ENCODE measurements at regions not wholly inside any gene's neighbourhood (a gene's known extent, or its start where the extent isn't known, plus 50 kb on each side); places are given as distances from the start of the nearest gene placed in this dataset.

DNA sequence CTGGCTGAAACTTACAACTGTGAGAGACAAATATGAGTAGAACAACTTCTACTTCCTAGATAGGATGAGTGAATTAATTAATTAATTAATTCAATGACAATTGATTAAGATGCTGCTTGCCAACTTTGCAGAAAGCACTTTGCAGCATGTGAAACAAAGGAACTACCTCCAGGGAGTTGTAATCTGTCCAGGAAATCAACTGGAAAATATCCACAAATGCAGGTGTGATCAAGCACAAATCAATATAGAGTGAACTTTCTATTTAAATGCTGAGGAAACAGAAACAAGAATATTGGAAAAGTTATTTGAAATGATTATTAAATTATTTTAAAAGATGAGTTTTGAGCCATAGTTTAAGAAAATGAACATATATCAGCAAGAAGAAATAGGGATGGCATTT, 163.9 kb upstream of the ARID2 start:
- Histone ChIP-seq H3K36me3 (ENCODE audit: control insufficient read depth in 2 of 3, insufficient read depth in 3 of 3, low read length in 3 of 3) (no peaks in the 10 kb centered on the region), H3K4me1 (ENCODE audit: control insufficient read depth in 2 of 3, insufficient read depth in 2 of 3, low read depth in 1 of 3, low read length in 3 of 3) (no peaks in the 10 kb centered on the region), H3K27me3 (ENCODE audit: control insufficient read depth, insufficient read depth, low read length) (no peaks in the 10 kb centered on the region), H3K9me3 (ENCODE audit: control insufficient read depth in 2 of 3, insufficient read depth in 1 of 3, low read length in 3 of 3) (no peaks in the 10 kb centered on the region), H3K4me3 (ENCODE audit: low read length in 3 of 3) (no peak overlapping the region), H3K9ac (ENCODE audit: low read length in 3 of 3) (no peak overlapping the region), H3K27ac (ENCODE audit: low read depth in 2 of 2, low read length in 2 of 2) (no peak overlapping the region)
- no peak for FAIRE-seq
- no peak for TF ChIP-seq CTCF (IDR thresholded peaks at IDR 0.05; ENCODE audit: borderline replicate concordance, extremely low read depth, insufficient read depth)
- DNase-seq, result no peak
- intact Hi-C loops (cut with DNase I), result no loop called here

DNA sequence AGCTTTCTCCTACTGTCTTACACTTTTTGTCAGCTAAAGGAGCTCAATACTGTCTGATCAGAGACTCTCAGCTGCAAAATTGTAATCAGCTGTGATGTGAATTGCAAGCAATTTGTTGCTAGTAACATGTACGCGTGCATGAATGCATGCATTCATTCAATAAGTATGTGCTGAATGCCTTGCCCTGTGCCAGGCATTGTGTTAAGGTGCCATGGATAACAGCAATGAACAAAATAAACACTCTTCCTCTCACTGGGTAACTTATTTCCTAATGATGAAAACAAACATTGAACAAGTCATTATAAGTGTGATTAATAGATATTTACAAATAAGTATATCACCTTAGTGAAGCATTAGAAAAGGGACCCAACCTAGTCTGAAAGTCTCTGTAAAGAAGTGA, 163.2 kb upstream of the ARID2 start:
- Histone ChIP-seq H3K36me3 (ENCODE audit: control insufficient read depth in 2 of 3, insufficient read depth in 3 of 3, low read length in 3 of 3) (no peaks in the 10 kb centered on the region), H3K4me1 (ENCODE audit: control insufficient read depth in 2 of 3, insufficient read depth in 2 of 3, low read depth in 1 of 3, low read length in 3 of 3) (no peaks in the 10 kb centered on the region), H3K9ac (ENCODE audit: low read length in 3 of 3) (no peak overlapping the region), H3K9me3 (ENCODE audit: control insufficient read depth in 2 of 3, insufficient read depth in 1 of 3, low read length in 3 of 3) (no peaks in the 10 kb centered on the region), H3K27me3 (ENCODE audit: control insufficient read depth, insufficient read depth, low read length) (no peaks in the 10 kb centered on the region), H3K4me3 (ENCODE audit: low read length in 3 of 3) (no peak overlapping the region), H3K27ac (ENCODE audit: low read depth in 2 of 2, low read length in 2 of 2) (no peak overlapping the region)
- no peak for FAIRE-seq
- no peak for DNase-seq
- TF ChIP-seq CTCF (IDR thresholded peaks at IDR 0.05; ENCODE audit: borderline replicate concordance, extremely low read depth, insufficient read depth), result no peak
- intact Hi-C loops (cut with DNase I), result no loop called here

DNA sequence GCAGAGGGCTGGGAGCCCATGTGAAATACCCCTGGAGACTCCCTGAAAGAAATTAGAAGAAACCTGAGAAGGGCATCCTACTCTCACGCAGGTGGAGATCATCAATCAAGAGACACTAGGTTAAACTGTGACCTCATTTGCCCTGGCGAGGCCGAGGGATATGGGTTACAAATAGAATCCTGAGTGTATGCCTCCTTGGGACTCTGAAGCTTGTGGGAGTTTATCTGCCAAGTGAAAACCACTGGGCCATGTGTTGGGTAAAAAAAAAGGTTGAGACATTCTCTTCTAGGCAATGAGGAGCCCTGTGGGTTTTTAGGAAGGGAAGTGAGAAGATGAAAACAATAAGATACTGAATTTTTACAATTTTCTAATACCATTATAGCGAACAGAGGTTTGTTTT, 160.7 kb upstream of the ARID2 start:
- intact Hi-C loops (cut with DNase I), result no loop called here
- Histone ChIP-seq H3K4me1 (ENCODE audit: control insufficient read depth in 2 of 3, insufficient read depth in 2 of 3, low read depth in 1 of 3, low read length in 3 of 3) (no peaks in the 10 kb centered on the region), H3K27me3 (ENCODE audit: control insufficient read depth, insufficient read depth, low read length) (no peaks in the 10 kb centered on the region), H3K36me3 (ENCODE audit: control insufficient read depth in 2 of 3, insufficient read depth in 3 of 3, low read length in 3 of 3) (no peaks in the 10 kb centered on the region), H3K9me3 (ENCODE audit: control insufficient read depth in 2 of 3, insufficient read depth in 1 of 3, low read length in 3 of 3) (no peaks in the 10 kb centered on the region), H3K9ac (ENCODE audit: low read length in 3 of 3) (no peak overlapping the region), H3K4me3 (ENCODE audit: low read length in 3 of 3) (no peak overlapping the region), H3K27ac (ENCODE audit: low read depth in 2 of 2, low read length in 2 of 2) (no peak overlapping the region)
- no peak for FAIRE-seq
- peak in 4 of 5 donors; percentile 88 to 96 (median 92) for DNase-seq
- TF ChIP-seq CTCF (IDR thresholded peaks at IDR 0.05; ENCODE audit: borderline replicate concordance, extremely low read depth, insufficient read depth), result no peak

DNA sequence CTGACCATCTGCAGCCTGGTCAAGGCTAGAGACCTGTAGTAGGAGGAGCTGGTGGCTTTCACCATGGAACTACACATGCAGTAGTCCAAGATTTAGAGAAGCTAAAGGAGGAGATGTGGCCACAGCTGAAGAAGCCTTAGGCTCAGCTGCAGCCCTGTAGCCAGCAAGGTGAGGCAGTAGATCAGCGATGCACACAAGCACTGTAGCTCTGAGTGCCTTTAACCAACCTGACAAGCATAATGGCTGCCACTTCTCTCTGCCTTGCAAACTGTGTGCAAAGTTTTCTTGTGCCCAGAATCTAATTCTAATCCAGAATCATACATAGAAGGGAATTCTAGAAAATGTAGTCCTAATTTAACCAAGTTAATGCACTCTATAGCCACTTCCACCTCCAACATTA, 159.0 kb upstream of the ARID2 start:
- intact Hi-C loops (cut with DNase I), result no loop called here
- no peaks in the 10 kb centered on the region for H3K9me3 ChIP-seq (ENCODE audit: control insufficient read depth in 2 of 3, insufficient read depth in 1 of 3, low read length in 3 of 3)
- H3K36me3 ChIP-seq (ENCODE audit: control insufficient read depth in 2 of 3, insufficient read depth in 3 of 3, low read length in 3 of 3), result no peaks in the 10 kb centered on the region
- TF ChIP-seq CTCF (IDR thresholded peaks at IDR 0.05; ENCODE audit: borderline replicate concordance, extremely low read depth, insufficient read depth), result no peak
- no peaks in the 10 kb centered on the region for H3K4me1 ChIP-seq (ENCODE audit: control insufficient read depth in 2 of 3, insufficient read depth in 2 of 3, low read depth in 1 of 3, low read length in 3 of 3)
- H3K27ac ChIP-seq (ENCODE audit: low read depth in 2 of 2, low read length in 2 of 2), result no peak overlapping the region
- no peaks in the 10 kb centered on the region for H3K27me3 ChIP-seq (ENCODE audit: control insufficient read depth, insufficient read depth, low read length)
- FAIRE-seq (no peak), DNase-seq (no peak)
- no peak overlapping the region for H3K9ac ChIP-seq (ENCODE audit: low read length in 3 of 3)
- H3K4me3 ChIP-seq (ENCODE audit: low read length in 3 of 3), result no peak overlapping the region
